ENCODE measurements at regions not wholly inside any gene's neighbourhood (a gene's known extent, or its start where the extent isn't known, plus 50 kb on each side); places are given as distances from the start of the nearest gene placed in this dataset.
"Not testable (repeated sequence)": the region's sequence is repeated elsewhere in the genome, so short reads cannot be mapped to it uniquely, and the experiment has no call there.

DNA sequence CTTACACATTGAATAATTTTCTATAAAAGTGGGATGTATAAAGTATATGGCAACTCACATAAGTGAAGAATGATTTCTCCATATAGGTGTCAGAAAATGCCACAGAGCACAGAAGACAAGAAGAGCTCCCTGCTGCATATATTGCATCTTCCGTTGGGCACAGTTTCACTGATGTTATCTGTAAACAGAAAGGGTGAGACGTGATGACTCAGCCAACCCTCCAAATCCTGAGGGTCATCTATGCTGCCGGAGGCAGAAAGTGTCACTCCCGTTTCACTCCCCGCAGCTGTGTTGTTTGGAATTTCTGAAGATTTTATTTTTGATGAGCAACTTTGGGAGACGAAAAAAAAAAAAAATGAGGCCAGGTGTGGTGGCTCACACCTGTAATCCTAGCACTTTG is 644.1 kb downstream of the C6orf118 start:
- Histone ChIP-seq H3K9me3 (ENCODE audit: control insufficient read depth in 5 of 5, low read length in 5 of 5) (no peaks in the 10 kb centered on the region), H3K36me3 (ENCODE audit: control insufficient read depth in 5 of 5, insufficient read depth in 5 of 5, low read length in 5 of 5) (no peaks in the 10 kb centered on the region), H3K27ac (ENCODE audit: low read depth, low read length) (no peak overlapping the region), H3K4me1 (ENCODE audit: control insufficient read depth in 5 of 5, insufficient read depth in 5 of 5, low read length in 5 of 5) (no peaks in the 10 kb centered on the region), H3K27me3 (ENCODE audit: control insufficient read depth in 5 of 5, insufficient read depth in 4 of 5, low read length in 5 of 5) (no peaks in the 10 kb centered on the region), H3K9ac (ENCODE audit: low read length in 5 of 5) (no peak overlapping the region), H3K4me3 (ENCODE audit: low read depth in 1 of 5, low read length in 5 of 5) (no peak overlapping the region)

DNA sequence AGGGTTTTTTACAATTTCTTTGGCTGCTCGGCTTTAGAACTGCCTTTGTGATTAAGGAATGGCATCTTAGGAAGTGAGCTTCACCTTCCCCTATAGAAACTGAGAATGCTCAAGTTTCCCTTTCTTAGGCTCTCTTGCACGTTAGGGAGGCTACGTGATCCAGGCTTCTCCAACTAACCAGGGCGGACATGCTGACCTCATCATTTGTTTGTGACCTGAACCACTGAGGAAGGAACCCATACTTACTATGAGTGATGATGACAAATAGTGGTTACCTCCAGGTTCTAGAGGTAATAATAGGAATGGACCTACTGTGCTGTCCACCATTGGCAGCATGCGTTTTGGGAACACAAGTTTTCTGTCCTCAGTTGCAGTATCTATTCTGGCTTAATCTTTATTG is 645.8 kb downstream of the C6orf118 start:
- Histone ChIP-seq H3K27me3 (ENCODE audit: control insufficient read depth in 5 of 5, insufficient read depth in 4 of 5, low read length in 5 of 5) (no peaks in the 10 kb centered on the region), H3K9ac (ENCODE audit: low read length in 5 of 5) (no peak overlapping the region), H3K4me3 (ENCODE audit: low read depth in 1 of 5, low read length in 5 of 5) (no peak overlapping the region), H3K4me1 (ENCODE audit: control insufficient read depth in 5 of 5, insufficient read depth in 5 of 5, low read length in 5 of 5) (no peaks in the 10 kb centered on the region), H3K36me3 (ENCODE audit: control insufficient read depth in 5 of 5, insufficient read depth in 5 of 5, low read length in 5 of 5) (no peaks in the 10 kb centered on the region), H3K9me3 (ENCODE audit: control insufficient read depth in 5 of 5, low read length in 5 of 5) (no peaks in the 10 kb centered on the region), H3K27ac (ENCODE audit: low read depth, low read length) (no peak overlapping the region)

DNA sequence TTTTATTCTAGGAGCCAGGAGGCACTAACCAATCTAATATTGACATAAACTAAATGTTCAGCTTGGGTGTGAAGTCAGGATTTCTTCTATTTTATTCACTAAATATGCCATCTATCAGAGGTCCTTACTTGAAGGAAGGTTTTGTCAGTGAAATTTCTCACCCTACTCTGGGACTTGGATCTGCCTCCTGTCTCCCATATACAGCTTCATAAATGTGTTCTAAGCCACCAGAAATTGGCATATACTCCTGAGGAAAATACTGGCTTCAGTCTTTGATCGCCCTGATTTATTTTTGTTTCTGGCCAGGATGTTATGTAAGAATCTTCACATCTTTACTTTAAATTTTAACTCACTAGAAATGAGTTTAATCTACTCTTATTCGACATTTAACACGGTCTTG is 647.7 kb downstream of the C6orf118 start:
- Histone ChIP-seq H3K36me3 (ENCODE audit: control insufficient read depth in 5 of 5, insufficient read depth in 5 of 5, low read length in 5 of 5) (no peaks in the 10 kb centered on the region), H3K4me3 (ENCODE audit: low read depth in 1 of 5, low read length in 5 of 5) (no peak overlapping the region), H3K27me3 (ENCODE audit: control insufficient read depth in 5 of 5, insufficient read depth in 4 of 5, low read length in 5 of 5) (no peaks in the 10 kb centered on the region), H3K4me1 (ENCODE audit: control insufficient read depth in 5 of 5, insufficient read depth in 5 of 5, low read length in 5 of 5) (no peaks in the 10 kb centered on the region), H3K27ac (ENCODE audit: low read depth, low read length) (no peak overlapping the region), H3K9ac (ENCODE audit: low read length in 5 of 5) (no peak overlapping the region), H3K9me3 (ENCODE audit: control insufficient read depth in 5 of 5, low read length in 5 of 5) (no peaks in the 10 kb centered on the region)

DNA sequence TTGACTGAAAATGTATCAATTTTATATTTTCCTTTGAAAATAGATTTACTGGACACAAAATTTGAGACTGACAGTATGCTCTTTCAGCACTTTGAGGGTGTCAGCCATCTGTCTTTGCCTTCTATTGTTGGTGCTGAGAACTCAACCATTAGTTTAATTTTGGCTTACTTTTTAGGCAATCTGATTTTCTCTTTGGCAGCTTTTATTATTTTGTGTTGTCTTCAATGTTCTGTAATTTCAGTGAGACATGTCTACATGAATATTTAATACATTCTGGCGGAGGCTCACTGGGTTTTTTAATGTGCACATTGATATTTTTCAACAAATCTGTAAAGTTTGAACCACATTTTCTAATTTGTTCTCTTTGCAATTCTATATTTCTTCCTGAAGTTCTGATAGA is 648.6 kb downstream of the C6orf118 start:
- Histone ChIP-seq H3K9me3 (ENCODE audit: control insufficient read depth in 5 of 5, low read length in 5 of 5) (no peaks in the 10 kb centered on the region), H3K27ac (ENCODE audit: low read depth, low read length) (no peak overlapping the region), H3K27me3 (ENCODE audit: control insufficient read depth in 5 of 5, insufficient read depth in 4 of 5, low read length in 5 of 5) (no peaks in the 10 kb centered on the region), H3K4me1 (ENCODE audit: control insufficient read depth in 5 of 5, insufficient read depth in 5 of 5, low read length in 5 of 5) (no peaks in the 10 kb centered on the region), H3K36me3 (ENCODE audit: control insufficient read depth in 5 of 5, insufficient read depth in 5 of 5, low read length in 5 of 5) (no peaks in the 10 kb centered on the region), H3K4me3 (ENCODE audit: low read depth in 1 of 5, low read length in 5 of 5) (no peak overlapping the region), H3K9ac (ENCODE audit: low read length in 5 of 5) (no peak overlapping the region)

DNA sequence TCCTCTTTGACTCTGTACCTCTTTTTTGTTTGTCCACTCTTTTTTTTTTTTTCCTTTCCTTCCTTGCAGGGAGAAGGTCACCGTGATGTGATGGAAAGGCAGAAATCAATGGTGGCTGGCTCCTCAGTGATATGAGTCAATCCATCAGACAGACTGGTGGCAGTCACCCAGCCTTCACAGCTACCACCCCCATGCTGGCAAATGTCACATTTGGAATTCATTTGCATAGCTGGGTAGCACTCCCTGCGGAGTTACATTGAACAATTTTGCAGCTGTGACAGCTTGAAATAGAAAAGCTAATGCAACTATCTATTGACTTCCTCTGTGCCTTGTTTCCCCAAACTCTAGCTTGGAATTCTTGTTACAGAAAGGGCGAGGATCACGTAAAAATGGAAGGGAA is 668.4 kb downstream of the C6orf118 start:
- peaks cover 0 to 5% (median 0%) of the 10 kb centered on the region in 5 donors for H3K4me1 ChIP-seq (ENCODE audit: control insufficient read depth in 5 of 5, insufficient read depth in 5 of 5, low read length in 5 of 5)
- no peaks in the 10 kb centered on the region for H3K36me3 ChIP-seq (ENCODE audit: control insufficient read depth in 5 of 5, insufficient read depth in 5 of 5, low read length in 5 of 5)
- peaks cover 0 to 3% (median 0%) of the 10 kb centered on the region in 5 donors for H3K9me3 ChIP-seq (ENCODE audit: control insufficient read depth in 5 of 5, low read length in 5 of 5)
- no peak overlapping the region for H3K27ac ChIP-seq (ENCODE audit: low read depth, low read length)
- no peak overlapping the region for H3K9ac ChIP-seq (ENCODE audit: low read length in 5 of 5)
- no peak overlapping the region for H3K4me3 ChIP-seq (ENCODE audit: low read depth in 1 of 5, low read length in 5 of 5)
- no peaks in the 10 kb centered on the region for H3K27me3 ChIP-seq (ENCODE audit: control insufficient read depth in 5 of 5, insufficient read depth in 4 of 5, low read length in 5 of 5)

DNA sequence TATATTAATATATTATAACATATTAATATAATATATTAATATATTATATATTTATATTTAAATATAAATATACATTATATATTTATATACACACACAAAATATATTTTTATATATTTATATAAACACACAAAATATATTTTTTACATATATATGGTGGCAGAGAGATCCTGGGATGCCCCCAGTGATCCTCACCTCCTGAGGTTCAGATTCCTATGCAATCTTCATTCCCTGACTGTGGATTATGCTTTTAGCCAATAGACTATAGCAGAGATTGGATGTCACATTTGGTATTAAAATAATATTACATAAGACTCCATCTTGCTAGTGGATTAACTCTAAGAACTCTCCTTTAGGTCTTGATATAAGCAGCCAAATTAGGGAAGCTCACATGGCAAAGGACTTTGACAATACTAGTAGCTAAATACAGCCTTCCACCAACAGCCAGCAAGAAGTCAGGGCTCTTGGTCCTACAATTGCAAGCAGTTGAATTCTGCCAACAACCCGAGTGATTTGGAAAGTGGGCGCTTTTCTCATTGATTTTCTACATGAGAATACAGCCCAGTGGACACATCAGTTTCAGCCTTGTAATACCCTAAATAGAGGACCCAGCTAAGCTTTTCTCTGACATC is 681.0 kb downstream of the C6orf118 start:
- H3K27me3 ChIP-seq (ENCODE audit: control insufficient read depth in 5 of 5, insufficient read depth in 4 of 5, low read length in 5 of 5) = no peaks in the 10 kb centered on the region
- no peak overlapping the region for H3K27ac ChIP-seq (ENCODE audit: low read depth, low read length)
- no peak overlapping the region for H3K9ac ChIP-seq (ENCODE audit: low read length in 5 of 5)
- H3K4me1 ChIP-seq (ENCODE audit: control insufficient read depth in 5 of 5, insufficient read depth in 5 of 5, low read length in 5 of 5) = no peaks in the 10 kb centered on the region
- H3K9me3 ChIP-seq (ENCODE audit: control insufficient read depth in 5 of 5, low read length in 5 of 5) = peaks cover 0 to 3% (median 2%) of the 10 kb centered on the region in 5 donors
- no peaks in the 10 kb centered on the region for H3K36me3 ChIP-seq (ENCODE audit: control insufficient read depth in 5 of 5, insufficient read depth in 5 of 5, low read length in 5 of 5)
- no peak overlapping the region for H3K4me3 ChIP-seq (ENCODE audit: low read depth in 1 of 5, low read length in 5 of 5)

DNA sequence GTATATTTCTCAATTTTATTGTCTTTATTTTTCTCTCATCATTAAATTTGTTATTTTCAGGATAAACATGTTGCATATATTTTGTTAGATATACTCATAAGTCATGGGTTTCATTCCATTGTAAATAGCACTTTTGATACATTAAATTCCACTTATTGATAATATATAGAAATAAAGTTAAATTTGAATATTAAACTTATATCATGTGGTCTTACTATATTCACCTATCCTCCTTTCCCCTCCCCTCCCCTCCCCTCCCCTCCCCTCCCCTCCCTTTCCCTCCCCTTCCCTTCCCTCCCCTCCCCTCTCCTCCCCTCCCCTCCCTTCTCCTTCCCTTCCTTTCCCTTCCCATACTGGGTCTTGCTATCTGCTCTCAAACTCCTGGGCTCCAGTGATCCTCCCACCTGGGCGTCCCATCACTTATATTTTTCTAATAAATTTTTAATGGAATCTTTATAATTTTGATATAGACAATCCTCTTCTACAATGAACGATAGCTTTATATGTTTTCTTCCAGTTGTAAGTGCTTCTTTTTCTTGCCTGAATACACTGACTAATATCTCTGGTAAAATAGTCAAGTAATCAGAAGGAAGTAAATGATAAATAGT is 692.4 kb downstream of the C6orf118 start:
- Histone ChIP-seq H3K9me3 (ENCODE audit: control insufficient read depth in 5 of 5, low read length in 5 of 5) (no peaks in the 10 kb centered on the region), H3K4me1 (ENCODE audit: control insufficient read depth in 5 of 5, insufficient read depth in 5 of 5, low read length in 5 of 5) (no peaks in the 10 kb centered on the region), H3K36me3 (ENCODE audit: control insufficient read depth in 5 of 5, insufficient read depth in 5 of 5, low read length in 5 of 5) (no peaks in the 10 kb centered on the region), H3K27me3 (ENCODE audit: control insufficient read depth in 5 of 5, insufficient read depth in 4 of 5, low read length in 5 of 5) (no peaks in the 10 kb centered on the region), H3K27ac (ENCODE audit: low read depth, low read length) (no peak overlapping the region), H3K4me3 (ENCODE audit: low read depth in 1 of 5, low read length in 5 of 5) (no peak overlapping the region), H3K9ac (ENCODE audit: low read length in 5 of 5) (no peak overlapping the region)

DNA sequence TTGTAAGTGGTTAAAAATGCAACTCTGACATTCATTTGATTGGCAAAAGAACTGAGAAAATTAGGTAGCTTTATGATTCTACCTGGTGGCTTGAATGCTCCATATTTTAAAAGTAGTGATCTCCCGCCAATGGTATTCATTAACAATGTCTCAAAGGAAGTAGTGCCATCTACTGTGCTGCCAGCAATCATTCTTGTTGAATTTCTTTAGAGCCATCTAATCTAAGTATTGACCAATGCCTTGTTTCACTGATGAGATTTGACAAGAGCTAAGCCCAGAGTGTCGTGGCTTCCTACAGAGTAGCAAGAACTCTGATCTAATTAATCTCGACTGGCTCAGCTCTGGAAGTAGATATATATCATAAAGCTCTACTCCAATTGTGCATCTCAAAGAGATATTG is 696.7 kb downstream of the C6orf118 start:
- Histone ChIP-seq H3K27ac (ENCODE audit: low read depth, low read length) (no peak overlapping the region), H3K27me3 (ENCODE audit: control insufficient read depth in 5 of 5, insufficient read depth in 4 of 5, low read length in 5 of 5) (no peaks in the 10 kb centered on the region), H3K4me1 (ENCODE audit: control insufficient read depth in 5 of 5, insufficient read depth in 5 of 5, low read length in 5 of 5) (no peaks in the 10 kb centered on the region)

DNA sequence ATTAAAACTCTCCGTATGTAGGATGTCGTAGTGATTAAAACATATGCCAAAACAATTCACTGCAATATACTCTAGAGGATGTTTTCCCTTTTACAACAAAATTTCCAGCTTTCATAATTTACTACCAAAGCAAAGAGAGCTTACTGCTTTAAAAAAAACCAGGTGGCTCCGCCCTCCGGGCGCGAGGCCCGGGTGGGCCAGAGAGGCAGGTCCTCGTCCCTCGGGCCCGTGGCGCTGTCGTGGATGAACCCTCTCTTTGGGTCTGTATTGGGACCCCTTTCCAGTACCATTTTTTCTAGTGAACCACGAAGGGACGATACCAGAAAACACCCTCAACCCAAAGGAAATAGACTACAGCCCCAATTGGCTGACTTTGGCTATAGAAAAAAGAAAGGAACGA is 698.5 kb downstream of the C6orf118 start:
- not testable (repeated sequence) for H3K9ac ChIP-seq (ENCODE audit: low read length in 5 of 5); H3K27ac ChIP-seq (ENCODE audit: low read depth, low read length); H3K27me3 ChIP-seq (ENCODE audit: control insufficient read depth in 5 of 5, insufficient read depth in 4 of 5, low read length in 5 of 5); H3K4me1 ChIP-seq (ENCODE audit: control insufficient read depth in 5 of 5, insufficient read depth in 5 of 5, low read length in 5 of 5); H3K36me3 ChIP-seq (ENCODE audit: control insufficient read depth in 5 of 5, insufficient read depth in 5 of 5, low read length in 5 of 5); H3K9me3 ChIP-seq (ENCODE audit: control insufficient read depth in 5 of 5, low read length in 5 of 5); H3K4me3 ChIP-seq (ENCODE audit: low read depth in 1 of 5, low read length in 5 of 5)

More for the DNA sequence above, 696.7 kb downstream of the C6orf118 start:
- Histone ChIP-seq H3K36me3 (ENCODE audit: control insufficient read depth in 5 of 5, insufficient read depth in 5 of 5, low read length in 5 of 5) (no peaks in the 10 kb centered on the region), H3K4me3 (ENCODE audit: low read depth in 1 of 5, low read length in 5 of 5) (no peak overlapping the region), H3K9me3 (ENCODE audit: control insufficient read depth in 5 of 5, low read length in 5 of 5) (no peaks in the 10 kb centered on the region), H3K9ac (ENCODE audit: low read length in 5 of 5) (no peak overlapping the region)

DNA sequence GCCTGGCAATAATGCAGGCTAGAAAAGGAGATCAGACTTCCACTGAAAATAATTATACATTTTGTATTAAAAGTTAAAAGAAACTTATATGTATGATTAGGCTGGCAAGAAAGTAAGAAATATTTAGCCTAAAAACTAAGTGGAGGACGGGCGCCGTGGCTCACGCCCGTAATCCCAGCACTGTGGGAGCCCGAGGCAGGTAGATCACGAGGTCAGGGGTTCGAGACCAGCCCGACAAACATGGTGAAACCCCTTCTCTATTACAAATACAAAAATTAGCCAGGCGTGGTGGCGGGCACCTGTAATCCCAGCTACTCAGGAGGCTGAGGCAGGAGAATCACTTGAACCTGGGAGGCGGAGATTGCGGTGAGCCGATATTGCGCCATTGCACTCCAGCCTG is 707.0 kb downstream of the C6orf118 start:
- H3K27me3 ChIP-seq (ENCODE audit: control insufficient read depth in 5 of 5, insufficient read depth in 4 of 5, low read length in 5 of 5); H3K9me3 ChIP-seq (ENCODE audit: control insufficient read depth in 5 of 5, low read length in 5 of 5); H3K4me3 ChIP-seq (ENCODE audit: low read depth in 1 of 5, low read length in 5 of 5); H3K27ac ChIP-seq (ENCODE audit: low read depth, low read length); H3K36me3 ChIP-seq (ENCODE audit: control insufficient read depth in 5 of 5, insufficient read depth in 5 of 5, low read length in 5 of 5); H3K9ac ChIP-seq (ENCODE audit: low read length in 5 of 5); H3K4me1 ChIP-seq (ENCODE audit: control insufficient read depth in 5 of 5, insufficient read depth in 5 of 5, low read length in 5 of 5): not testable (repeated sequence)

Measured in subcutaneous abdominal adipose tissue (tissue), 5 donors.